GM23338 (cell line): ENCODE measurements at regions not wholly inside any gene's neighbourhood (a gene's known extent, or its start where the extent isn't known, plus 50 kb on each side); places are given as distances from the start of the nearest gene placed in this dataset.
A peak's percentile ranks its signal among the peaks of the same experiment; 100 is the strongest.

Experiments
- ATAC-seq: fragments of 200-7000 bp; cut with Tn5 transposase; 3 replicates; pipeline ENCODE4 v1.9.1; 2020
- DNase-seq: peaks from one replicate; pipeline ENCODE4 v3.0.0-alpha.2; 2015; ENCODE audit warnings: low spot score
- H2AFZ ChIP-seq: fragments of 200-600 bp; sonication (generic); 2 replicates; pipeline ENCODE4 v1.8.0; 2016; ENCODE audit warnings: antibody characterized with exemption, mild to moderate bottlenecking, moderate library complexity
- H3F3A ChIP-seq: fragments of 200-600 bp; sonication (generic); replicated peaks from 2 replicates; pipeline ENCODE4 v1.8.0; 2017; ENCODE audit warnings: antibody characterized with exemption, mixed run types, low read depth
- H3K27ac ChIP-seq: fragments of 200-600 bp; sonication (generic); 2 replicates; pipeline ENCODE4 v1.6.1; 2016; ENCODE audit warnings: low read depth
- H3K27me3 ChIP-seq: fragments of 200-600 bp; sonication (generic); 2 replicates; pipeline ENCODE4 v1.8.0; 2016; ENCODE audit warnings: mild to moderate bottlenecking, mixed run types, moderate library complexity; ENCODE audit not compliant: insufficient read depth
- H3K36me3 ChIP-seq: fragments of 200-600 bp; sonication (generic); 2 replicates; pipeline ENCODE4 v1.8.0; 2016; ENCODE audit warnings: mild to moderate bottlenecking; ENCODE audit not compliant: insufficient read depth
- H3K4me1 ChIP-seq: fragments of 200-600 bp; sonication (generic); 2 replicates; pipeline ENCODE4 v1.8.0; 2016; ENCODE audit warnings: mild to moderate bottlenecking, moderate library complexity; ENCODE audit not compliant: insufficient read depth
- H3K4me2 ChIP-seq: fragments of 200-600 bp; sonication (generic); 2 replicates; pipeline ENCODE4 v1.7.1; 2017; ENCODE audit warnings: mixed run types
- H3K4me3 ChIP-seq: fragments of 200-600 bp; sonication (generic); 2 replicates; pipeline ENCODE4 v1.6.1; 2016; ENCODE audit warnings: mixed run types
- H3K79me2 ChIP-seq: fragments of 200-600 bp; sonication (generic); replicated peaks from 2 replicates; pipeline ENCODE4 v1.8.0; 2017; ENCODE audit warnings: mild to moderate bottlenecking; ENCODE audit not compliant: insufficient read depth
- H3K9me2 ChIP-seq: fragments of 200-600 bp; sonication (generic); 2 replicates; pipeline ENCODE4 v1.8.0; 2017; ENCODE audit not compliant: insufficient read depth
- H4K20me1 ChIP-seq: fragments of 200-600 bp; sonication (generic); replicated peaks from 2 replicates; pipeline ENCODE4 v1.8.0; 2017; ENCODE audit warnings: mild to moderate bottlenecking; ENCODE audit not compliant: insufficient read depth
- H3K27ac Mint-ChIP-seq: 2 replicates; pipeline ENCODE4 v1.8.0; 2020; ENCODE audit warnings: inconsistent platforms, mild to moderate bottlenecking, moderate library complexity, mixed read lengths
- H3K27me3 Mint-ChIP-seq: 3 replicates; pipeline ENCODE4 v1.8.0; 2022; ENCODE audit warnings: low read depth, mild to moderate bottlenecking, moderate library complexity, mixed read lengths, inconsistent platforms; ENCODE audit not compliant: insufficient read depth, poor library complexity
- H3K36me3 Mint-ChIP-seq: 3 replicates; pipeline ENCODE4 v1.8.0; 2021; ENCODE audit warnings: low read depth, mild to moderate bottlenecking, inconsistent platforms, moderate library complexity, mixed read lengths
- H3K4me1 Mint-ChIP-seq: 3 replicates; pipeline ENCODE4 v1.8.0; 2020; ENCODE audit warnings: mild to moderate bottlenecking, inconsistent platforms, mixed read lengths
- H3K4me3 Mint-ChIP-seq: 3 replicates; pipeline ENCODE4 v1.8.0; 2021; ENCODE audit warnings: moderate library complexity, mild to moderate bottlenecking, inconsistent platforms, mixed read lengths
- H3K9me3 Mint-ChIP-seq: 3 replicates; pipeline ENCODE4 v1.8.0; 2020; ENCODE audit warnings: moderate library complexity, mild to moderate bottlenecking, inconsistent platforms, mixed read lengths
- CREB1 ChIP-seq: fragments of 250-450 bp; sonication (Bioruptor Pico); IDR thresholded peaks from 2 replicates; pipeline ENCODE4 v1.5.0; 2020; ENCODE audit warnings: low read depth, mild to moderate bottlenecking, moderate library complexity
- EZH2phosphoT487 ChIP-seq: fragments of 200-600 bp; sonication (generic); IDR thresholded peaks from one replicate; pipeline ENCODE4 v1.8.1; 2018; ENCODE audit warnings: antibody characterized with exemption; ENCODE audit not compliant: unreplicated experiment
- JUNB ChIP-seq: IDR thresholded peaks from one replicate; pipeline ENCODE4 v1.6.1; 2016; ENCODE audit warnings: antibody characterized with exemption; ENCODE audit not compliant: unreplicated experiment
- NANOG ChIP-seq: IDR thresholded peaks from 2 replicates; pipeline ENCODE4 v1.6.1; 2016; ENCODE audit warnings: antibody characterized with exemption, borderline replicate concordance
- STAT1 ChIP-seq: IDR thresholded peaks from one replicate; pipeline ENCODE4 v1.6.1; 2016; ENCODE audit warnings: antibody characterized with exemption; ENCODE audit not compliant: unreplicated experiment
- ZNF331 ChIP-seq: fragments of 250-450 bp; sonication (Bioruptor Pico); IDR thresholded peaks from 2 replicates; pipeline ENCODE4 v1.5.0; 2020; ENCODE audit warnings: low read depth, mild to moderate bottlenecking, moderate library complexity
- ZNF462 ChIP-seq: fragments of 250-450 bp; sonication (Bioruptor Pico); IDR thresholded peaks from 2 replicates; pipeline ENCODE4 v1.5.0; 2020; ENCODE audit warnings: mild to moderate bottlenecking, moderate library complexity

DNA sequence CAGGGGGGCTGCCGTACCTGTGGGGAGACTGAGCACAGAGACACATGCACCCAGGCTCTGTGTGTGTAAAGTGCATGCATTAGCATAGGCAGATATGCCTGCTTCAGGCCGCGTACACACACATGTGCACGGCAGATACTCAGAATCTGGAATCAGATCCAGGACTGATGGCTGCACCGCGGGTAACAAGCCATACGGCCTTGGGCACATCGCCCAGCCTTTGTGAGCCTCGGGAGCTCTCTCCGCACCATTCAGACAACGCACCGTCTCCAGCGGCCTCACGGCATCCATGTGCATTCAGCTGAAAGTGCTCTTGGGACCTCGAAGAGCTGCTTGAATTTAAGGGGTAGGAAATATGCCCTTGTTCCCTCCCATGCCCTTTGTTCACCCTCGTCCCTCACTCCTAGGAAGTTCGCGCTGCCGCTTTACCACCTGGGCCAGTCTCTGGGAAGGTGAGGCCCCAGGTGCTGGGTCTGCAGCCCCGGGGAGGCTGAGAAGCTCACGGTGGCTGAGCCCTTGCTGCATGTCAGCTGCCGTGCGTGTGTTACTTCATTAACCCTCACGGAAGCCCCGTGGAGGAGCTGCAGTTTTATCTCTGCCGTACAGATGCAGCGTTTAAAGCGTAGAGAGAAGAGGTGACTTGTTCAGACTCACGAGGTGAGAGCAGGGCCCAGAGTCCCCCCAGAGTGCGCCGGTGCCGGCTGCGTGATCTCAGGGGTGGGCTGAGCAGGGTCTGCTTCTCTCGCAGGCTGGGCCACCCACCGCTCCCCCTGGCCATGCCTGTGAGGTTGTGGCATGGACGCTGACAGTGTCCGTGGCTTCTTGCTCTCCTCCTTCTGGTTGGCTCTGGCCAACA is 377.7 kb upstream of the MYT1L start (continued):
- TF ChIP-seq ZNF462 (CRISPR knock-in tag) (no peak), ZNF331 (CRISPR knock-in tag) (no peak), NANOG (no peak), CREB1 (CRISPR knock-in tag) (no peak), JUNB (no peak), STAT1 (no peak)

- Histone ChIP-seq H3K4me2 (no peak overlapping the region), H2AFZ (peak overlapping the region; percentile 66; the same call in 1 of the 2 replicates), H3K27me3 (no peaks in the 10 kb centered on the region), H3K36me3 (no peaks in the 10 kb centered on the region), H3F3A (no peaks in the 10 kb centered on the region), H3K4me3 (no peak overlapping the region), H3K79me2 (no peaks in the 10 kb centered on the region), H3K9me2 (no peaks in the 10 kb centered on the region; the same call in 1 of the 2 replicates), H4K20me1 (no peaks in the 10 kb centered on the region), H3K27ac (no peak overlapping the region), H3K4me1 (peaks cover 5% of the 10 kb centered on the region)
- no peaks in the 10 kb centered on the region for H3K36me3 Mint-ChIP-seq
- TF ChIP-seq ZNF331 (CRISPR knock-in tag) = no peak
- TF ChIP-seq CREB1 (CRISPR knock-in tag) = no peak
- TF ChIP-seq STAT1 = no peak
- no peak for TF ChIP-seq JUNB
- TF ChIP-seq EZH2phosphoT487 = no peak
- H3K4me3 Mint-ChIP-seq = no peak overlapping the region
- ATAC-seq (peak; percentile 40), DNase-seq (no peak)
- H3K4me1 Mint-ChIP-seq = peaks cover 30% of the 10 kb centered on the region
- H3K27ac Mint-ChIP-seq = no peak overlapping the region
- no peaks in the 10 kb centered on the region for H3K9me3 Mint-ChIP-seq
- peaks cover 9% of the 10 kb centered on the region for H3K27me3 Mint-ChIP-seq
Observed at GRCh38 chr2:2707206-2707991, 376.3 kb upstream of the MYT1L start.
